Panc1 (cell line): ENCODE measurements at regions not wholly inside any gene's neighbourhood (a gene's known extent, or its start where the extent isn't known, plus 50 kb on each side); places are given as distances from the start of the nearest gene placed in this dataset.

ENCODE experiments used
- POLR2AphosphoS5 ChIP-seq: IDR thresholded peaks from 2 replicates; pipeline ENCODE4 v1.6.1; 2012; ENCODE audit warnings: mild to moderate bottlenecking, low read depth, low read length, moderate library complexity
- TCF7L2 ChIP-seq: IDR thresholded peaks from 2 replicates; pipeline ENCODE4 v1.6.1; 2011; ENCODE audit warnings: mild to moderate bottlenecking, low read depth, low read length, inconsistent platforms
- TF ChIP-seq, protein P1 (sequence below): fragments of 450-650 bp; IDR thresholded peaks from 2 replicates; pipeline ENCODE4 v1.5.1; 2017; ENCODE audit warnings: mild to moderate bottlenecking

GRCh38 chr6:1009103-1009502 lies 302.8 kb upstream of the FOXQ1 start:
- TF ChIP-seq, protein P1, sequence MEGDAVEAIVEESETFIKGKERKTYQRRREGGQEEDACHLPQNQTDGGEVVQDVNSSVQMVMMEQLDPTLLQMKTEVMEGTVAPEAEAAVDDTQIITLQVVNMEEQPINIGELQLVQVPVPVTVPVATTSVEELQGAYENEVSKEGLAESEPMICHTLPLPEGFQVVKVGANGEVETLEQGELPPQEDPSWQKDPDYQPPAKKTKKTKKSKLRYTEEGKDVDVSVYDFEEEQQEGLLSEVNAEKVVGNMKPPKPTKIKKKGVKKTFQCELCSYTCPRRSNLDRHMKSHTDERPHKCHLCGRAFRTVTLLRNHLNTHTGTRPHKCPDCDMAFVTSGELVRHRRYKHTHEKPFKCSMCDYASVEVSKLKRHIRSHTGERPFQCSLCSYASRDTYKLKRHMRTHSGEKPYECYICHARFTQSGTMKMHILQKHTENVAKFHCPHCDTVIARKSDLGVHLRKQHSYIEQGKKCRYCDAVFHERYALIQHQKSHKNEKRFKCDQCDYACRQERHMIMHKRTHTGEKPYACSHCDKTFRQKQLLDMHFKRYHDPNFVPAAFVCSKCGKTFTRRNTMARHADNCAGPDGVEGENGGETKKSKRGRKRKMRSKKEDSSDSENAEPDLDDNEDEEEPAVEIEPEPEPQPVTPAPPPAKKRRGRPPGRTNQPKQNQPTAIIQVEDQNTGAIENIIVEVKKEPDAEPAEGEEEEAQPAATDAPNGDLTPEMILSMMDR: no peak
- no peak for TF ChIP-seq POLR2AphosphoS5
- no peak for TF ChIP-seq TCF7L2
